Fibroblast of villous mesenchyme (primary cell): ENCODE measurements at regions not wholly inside any gene's neighbourhood (a gene's known extent, or its start where the extent isn't known, plus 50 kb on each side); places are given as distances from the start of the nearest gene placed in this dataset.

ENCODE experiments used
- DNase-seq: peaks from one replicate; pipeline ENCODE4 v3.0.0-alpha.2; 2010; ENCODE audit warnings: low read depth
- H3K4me3 ChIP-seq: 2 replicates; pipeline ENCODE4 v1.5.1; 2011; ENCODE audit warnings: low read depth, mild to moderate bottlenecking, low read length
- TF ChIP-seq, protein P1 (sequence below): IDR thresholded peaks from 2 replicates; pipeline ENCODE4 v1.5.1; 2012; ENCODE audit warnings: low read depth, mild to moderate bottlenecking, low read length; ENCODE audit not compliant: insufficient read depth

DNA sequence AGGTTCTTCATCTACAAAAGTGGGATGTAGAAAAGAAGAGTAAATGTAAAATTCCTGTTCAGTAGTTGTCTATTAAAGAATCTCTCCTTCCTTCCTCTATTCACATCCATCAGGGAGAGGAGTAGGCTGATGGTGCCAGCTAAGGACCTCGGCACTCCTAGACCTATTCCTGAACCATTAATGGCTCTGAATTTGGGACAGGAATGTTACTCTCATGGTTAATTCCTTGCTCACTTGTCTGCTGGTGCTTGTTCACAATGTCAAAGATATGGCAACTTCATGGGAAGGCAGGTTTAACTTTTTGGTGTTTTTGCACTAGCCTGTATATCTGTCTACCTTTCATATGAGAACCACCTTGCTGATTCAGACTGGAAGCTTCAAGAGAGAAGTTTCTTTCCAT is 206.6 kb downstream of the DAD1 start:
- TF ChIP-seq, protein P1, sequence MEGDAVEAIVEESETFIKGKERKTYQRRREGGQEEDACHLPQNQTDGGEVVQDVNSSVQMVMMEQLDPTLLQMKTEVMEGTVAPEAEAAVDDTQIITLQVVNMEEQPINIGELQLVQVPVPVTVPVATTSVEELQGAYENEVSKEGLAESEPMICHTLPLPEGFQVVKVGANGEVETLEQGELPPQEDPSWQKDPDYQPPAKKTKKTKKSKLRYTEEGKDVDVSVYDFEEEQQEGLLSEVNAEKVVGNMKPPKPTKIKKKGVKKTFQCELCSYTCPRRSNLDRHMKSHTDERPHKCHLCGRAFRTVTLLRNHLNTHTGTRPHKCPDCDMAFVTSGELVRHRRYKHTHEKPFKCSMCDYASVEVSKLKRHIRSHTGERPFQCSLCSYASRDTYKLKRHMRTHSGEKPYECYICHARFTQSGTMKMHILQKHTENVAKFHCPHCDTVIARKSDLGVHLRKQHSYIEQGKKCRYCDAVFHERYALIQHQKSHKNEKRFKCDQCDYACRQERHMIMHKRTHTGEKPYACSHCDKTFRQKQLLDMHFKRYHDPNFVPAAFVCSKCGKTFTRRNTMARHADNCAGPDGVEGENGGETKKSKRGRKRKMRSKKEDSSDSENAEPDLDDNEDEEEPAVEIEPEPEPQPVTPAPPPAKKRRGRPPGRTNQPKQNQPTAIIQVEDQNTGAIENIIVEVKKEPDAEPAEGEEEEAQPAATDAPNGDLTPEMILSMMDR, result no peak
- H3K4me3 ChIP-seq, result no peak overlapping the region
- DNase-seq, result no peak

DNA sequence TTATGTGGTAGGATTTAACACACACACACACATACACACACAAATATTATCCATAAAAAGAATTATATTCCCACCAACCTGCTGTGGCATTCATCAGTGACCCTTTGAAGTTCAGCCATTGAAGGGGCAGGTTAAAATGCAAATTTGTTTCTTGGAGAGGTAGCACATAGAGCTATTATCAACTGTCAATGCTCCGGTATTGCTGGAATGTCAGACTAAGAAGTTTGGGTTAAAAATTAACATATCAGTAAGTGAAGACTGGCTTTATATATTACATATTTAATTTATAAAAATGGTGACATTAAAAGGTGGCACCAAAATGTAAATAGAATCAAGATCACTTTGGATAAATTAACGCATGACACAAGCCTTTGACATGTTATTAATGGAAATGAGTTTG is 207.3 kb downstream of the DAD1 start:
- H3K4me3 ChIP-seq, result no peak overlapping the region
- TF ChIP-seq, protein P1, result no peak
- no peak for DNase-seq

DNA sequence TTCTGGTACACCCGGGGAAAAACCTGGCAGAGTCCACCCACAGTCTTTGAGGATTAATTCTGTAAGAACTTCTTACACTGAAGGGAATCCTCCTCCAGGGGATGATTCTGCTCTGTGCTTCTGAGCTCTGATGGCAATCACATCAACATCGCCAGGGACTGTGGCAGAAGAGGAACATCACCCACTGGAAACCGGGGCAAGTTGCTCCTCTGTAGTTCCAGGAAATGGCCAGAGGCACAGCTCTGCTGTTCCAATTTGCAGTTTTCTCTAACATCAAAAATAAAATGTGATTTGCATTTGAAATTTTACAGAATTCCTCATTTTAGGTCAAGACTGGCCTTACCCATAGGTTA is 207.6 kb downstream of the DAD1 start:
- DNase-seq, result no peak
- H3K4me3 ChIP-seq, result no peak overlapping the region
- TF ChIP-seq, protein P1, result no peak

DNA sequence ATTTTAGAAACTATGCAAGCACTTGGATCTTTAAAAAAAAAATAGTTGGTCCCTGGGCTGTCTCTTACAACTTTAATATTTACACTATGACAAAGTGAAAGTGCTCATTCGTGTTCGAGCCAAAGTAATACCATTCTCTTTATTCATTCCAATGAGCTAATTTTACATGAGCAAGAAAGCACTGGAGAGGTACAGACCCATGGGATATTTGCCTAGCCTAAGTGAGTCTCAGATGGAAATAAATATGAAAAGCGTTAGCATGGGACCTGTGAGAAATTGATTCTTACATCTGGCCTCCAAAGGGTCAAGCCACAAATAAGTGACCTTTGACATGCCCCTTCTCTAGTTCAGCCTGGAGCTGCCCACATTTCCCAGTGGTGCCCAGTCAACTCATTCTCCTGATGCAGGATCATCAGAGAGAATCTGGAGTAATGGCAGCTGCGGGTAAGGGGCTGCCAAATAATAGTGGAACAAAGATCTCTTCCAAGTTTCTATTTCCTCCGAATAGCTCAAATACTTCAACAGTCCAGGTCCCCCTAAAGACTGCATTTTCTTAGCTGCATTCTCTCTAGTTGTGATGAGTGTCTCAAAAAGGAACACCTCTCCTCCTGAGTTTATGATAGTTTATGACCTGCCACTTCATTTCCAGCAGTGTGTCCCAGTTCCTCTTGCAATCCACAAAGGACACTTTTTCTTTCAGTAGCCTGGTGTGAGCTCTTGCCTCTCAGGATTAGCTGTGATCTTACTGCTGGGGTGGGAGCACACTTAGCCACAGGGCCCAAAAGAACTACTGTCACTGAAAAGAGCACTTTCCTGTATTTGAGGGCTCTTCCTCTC is 208.2 kb downstream of the DAD1 start:
- H3K4me3 ChIP-seq, result no peak overlapping the region
- TF ChIP-seq, protein P1, result no peak
- DNase-seq, result no peak

DNA sequence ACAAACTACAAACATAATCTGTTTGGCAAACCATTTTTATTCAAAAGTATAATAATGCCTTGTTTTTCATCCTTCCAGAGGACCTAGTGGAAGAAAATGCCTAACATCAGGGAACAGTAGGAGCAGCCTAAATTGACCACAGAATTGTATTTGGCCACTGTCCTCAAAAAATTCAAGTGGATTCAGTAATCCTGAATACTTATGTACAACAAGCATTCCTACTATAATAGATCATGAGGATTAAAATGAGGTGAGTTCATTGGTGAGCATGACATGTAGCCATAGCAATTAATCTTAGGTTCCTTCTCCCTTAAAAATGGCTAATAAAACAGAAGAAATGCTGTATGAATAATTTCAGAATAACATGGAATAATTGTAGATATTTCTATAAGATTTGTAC is 209.3 kb downstream of the DAD1 start:
- no peak for DNase-seq
- TF ChIP-seq, protein P1, result no peak

DNA sequence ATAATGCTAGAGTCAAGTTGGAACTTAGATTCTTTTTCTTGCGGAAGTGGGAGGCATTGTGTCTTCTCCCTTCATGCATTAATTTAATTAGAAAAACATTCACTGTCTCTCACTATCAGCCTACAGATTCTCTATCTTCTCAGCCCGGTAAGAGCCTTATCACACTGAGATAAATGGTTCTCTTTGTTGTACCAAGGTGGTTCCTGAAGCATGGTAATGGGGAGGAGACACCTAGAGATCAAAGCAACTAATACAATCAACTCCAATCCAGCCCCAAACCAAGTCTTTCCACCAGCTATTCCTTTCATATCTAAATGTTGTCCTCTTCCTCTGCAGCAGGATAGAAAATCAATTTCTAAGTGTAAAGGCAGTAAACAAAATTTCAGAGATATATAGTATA is 210.8 kb downstream of the DAD1 start:
- DNase-seq, result no peak
- H3K4me3 ChIP-seq, result no peak overlapping the region
- TF ChIP-seq, protein P1, result no peak

More for the DNA sequence above, 209.3 kb downstream of the DAD1 start:
- no peak overlapping the region for H3K4me3 ChIP-seq
